IPS-20b (cell line): ENCODE measurements at regions not wholly inside any gene's neighbourhood (a gene's known extent, or its start where the extent isn't known, plus 50 kb on each side); places are given as distances from the start of the nearest gene placed in this dataset.

Experiments
- H3K27ac ChIP-seq: one replicate; pipeline ENCODE4 v1.5.1; 2013; ENCODE audit warnings: low read length
- H3K27me3 ChIP-seq: 2 replicates; pipeline ENCODE4 v1.6.1; 2013; ENCODE audit warnings: mild to moderate bottlenecking, low read length, inconsistent platforms; ENCODE audit not compliant: insufficient read depth
- H3K36me3 ChIP-seq: 2 replicates; pipeline ENCODE4 v1.6.1; 2013; ENCODE audit warnings: low read depth, mild to moderate bottlenecking, inconsistent platforms, low read length, moderate library complexity; ENCODE audit not compliant: insufficient read depth
- H3K4me1 ChIP-seq: 2 replicates; pipeline ENCODE4 v1.6.1; 2013; ENCODE audit warnings: mild to moderate bottlenecking, control low read depth, inconsistent platforms, low read length, moderate library complexity; ENCODE audit not compliant: insufficient read depth
- H3K4me3 ChIP-seq: 2 replicates; pipeline ENCODE4 v1.5.1; 2013; ENCODE audit warnings: mild to moderate bottlenecking, low read length, inconsistent platforms
- H3K9ac ChIP-seq: 2 replicates; pipeline ENCODE4 v1.6.1; 2013; ENCODE audit warnings: low read depth, mild to moderate bottlenecking, inconsistent platforms, low read length, moderate library complexity
- H3K9me3 ChIP-seq: 2 replicates; pipeline ENCODE4 v1.6.1; 2013; ENCODE audit warnings: mild to moderate bottlenecking, low read depth, low read length, inconsistent platforms; ENCODE audit not compliant: insufficient read depth

DNA sequence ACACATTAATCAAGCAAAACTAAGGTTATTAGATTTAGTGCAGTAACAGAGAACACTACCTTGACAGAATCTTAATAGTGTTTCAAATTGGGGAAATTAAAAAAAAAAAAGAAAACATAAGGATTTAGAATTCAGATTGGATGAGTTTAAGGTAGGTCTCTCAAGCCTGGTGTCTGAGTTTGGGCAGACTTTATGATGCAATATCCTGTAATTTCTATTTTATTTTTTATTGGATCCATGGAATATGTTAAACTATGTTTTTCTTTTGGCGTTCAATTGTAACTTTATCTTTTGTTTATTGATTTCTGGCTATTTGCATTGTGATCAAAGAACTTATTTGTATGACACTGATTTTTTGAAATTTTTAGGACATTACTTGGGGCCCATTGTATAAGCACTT lies 394.1 kb upstream of the NETO1 start:
- Histone ChIP-seq H3K36me3 (no peaks in the 10 kb centered on the region), H3K9ac (no peak overlapping the region), H3K4me1 (no peaks in the 10 kb centered on the region), H3K9me3 (no peaks in the 10 kb centered on the region; the same call in 1 of the 2 replicates), H3K27me3 (no peaks in the 10 kb centered on the region), H3K4me3 (no peak overlapping the region), H3K27ac (no peak overlapping the region)

DNA sequence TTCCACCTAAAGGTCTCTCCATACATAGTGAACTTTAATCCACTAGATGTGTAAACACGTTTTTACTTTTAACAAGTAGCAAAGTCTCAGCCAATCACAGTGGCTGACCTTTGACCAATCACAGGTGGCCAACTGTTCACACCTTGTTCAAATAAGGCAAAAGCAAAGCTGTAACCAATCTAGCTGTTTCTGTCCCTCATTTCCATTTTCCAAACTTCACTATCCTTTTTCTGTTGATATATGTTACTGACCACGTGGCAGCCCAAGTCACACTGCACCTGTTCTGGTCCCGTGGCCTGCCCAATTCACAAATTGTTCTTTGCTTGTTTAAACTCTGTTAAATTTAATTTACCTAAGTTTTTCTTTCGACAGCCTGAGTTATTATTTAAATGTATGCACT lies 393.5 kb upstream of the NETO1 start:
- Histone ChIP-seq H3K9ac (no peak overlapping the region), H3K4me3 (no peak overlapping the region), H3K27me3 (no peaks in the 10 kb centered on the region), H3K36me3 (no peaks in the 10 kb centered on the region), H3K4me1 (no peaks in the 10 kb centered on the region), H3K9me3 (no peaks in the 10 kb centered on the region; the same call in 1 of the 2 replicates), H3K27ac (no peak overlapping the region)

DNA sequence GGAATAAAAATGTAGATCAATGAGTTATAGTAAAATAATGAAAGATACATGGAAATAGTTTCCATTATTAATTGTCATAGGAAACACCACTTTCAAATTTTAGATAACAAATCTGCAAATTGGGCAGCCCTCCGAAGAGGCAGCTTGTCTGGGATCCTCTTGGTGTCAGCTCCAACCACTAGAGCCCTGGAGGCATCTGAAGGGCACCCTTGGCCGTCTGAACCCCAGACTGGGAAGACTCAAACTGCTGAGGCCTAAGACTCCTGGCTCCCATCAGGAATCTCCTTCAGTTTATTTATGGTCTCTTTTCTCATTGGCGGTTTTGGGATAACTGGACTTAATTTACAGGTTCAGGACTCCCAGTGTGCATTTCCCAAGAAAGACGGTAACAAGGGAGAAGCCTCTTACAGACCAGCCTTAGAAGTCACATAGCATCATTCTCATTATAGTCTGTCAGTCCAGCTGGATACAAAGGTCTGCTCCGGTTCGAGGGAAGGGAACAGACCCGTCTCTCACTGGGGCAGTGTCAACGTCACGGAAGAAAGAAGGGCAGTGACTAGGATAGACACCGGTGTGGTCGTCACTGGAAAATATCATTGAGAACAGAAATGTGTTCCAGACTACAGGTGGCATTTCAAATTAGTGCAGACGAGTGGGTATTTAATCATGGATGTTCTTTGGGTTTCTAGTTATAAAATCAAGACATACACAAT lies 390.7 kb upstream of the NETO1 start:
- Histone ChIP-seq H3K9me3 (no peaks in the 10 kb centered on the region), H3K36me3 (no peaks in the 10 kb centered on the region), H3K4me1 (no peaks in the 10 kb centered on the region), H3K4me3 (no peak overlapping the region), H3K27ac (no peak overlapping the region), H3K9ac (no peak overlapping the region), H3K27me3 (no peaks in the 10 kb centered on the region)

- Histone ChIP-seq H3K4me1 (no peaks in the 10 kb centered on the region), H3K4me3 (no peak overlapping the region), H3K36me3 (no peaks in the 10 kb centered on the region), H3K9ac (no peak overlapping the region), H3K27ac (no peak overlapping the region), H3K27me3 (no peaks in the 10 kb centered on the region), H3K9me3 (no peaks in the 10 kb centered on the region)
Observed at GRCh38 chr18:73254564-73254963, 386.8 kb upstream of the NETO1 start.

GRCh38 chr18:73249030-73249429 lies 381.2 kb upstream of the NETO1 start:
- Histone ChIP-seq H3K4me1 (peaks cover 7% of the 10 kb centered on the region; the same call in 1 of the 2 replicates), H3K36me3 (no peaks in the 10 kb centered on the region), H3K9ac (no peak overlapping the region), H3K27ac (no peak overlapping the region), H3K9me3 (peaks cover 6% of the 10 kb centered on the region; the same call in 1 of the 2 replicates), H3K27me3 (no peaks in the 10 kb centered on the region), H3K4me3 (no peak overlapping the region)

DNA sequence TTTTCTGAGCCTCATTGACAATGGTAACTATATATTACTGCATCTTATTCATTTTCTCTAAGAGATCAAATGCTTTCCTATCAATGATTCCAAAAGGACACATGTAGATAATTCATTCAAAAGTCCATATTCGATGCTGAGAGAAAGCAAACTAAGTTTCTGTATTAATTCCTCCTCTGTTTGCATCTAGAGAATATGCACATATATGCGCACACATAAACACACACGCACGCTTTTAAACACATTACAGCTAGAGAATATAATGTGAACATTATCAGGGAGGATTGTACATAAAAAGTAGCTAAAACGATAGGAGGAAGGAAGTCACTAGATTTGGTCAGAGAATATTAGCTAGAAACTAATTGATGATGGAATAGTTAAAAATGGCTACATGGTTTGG lies 379.0 kb upstream of the NETO1 start:
- peaks cover 7% of the 10 kb centered on the region; the same call in 1 of the 2 replicates for H3K4me1 ChIP-seq
- H3K4me3 ChIP-seq, result no peak overlapping the region
- no peak overlapping the region for H3K9ac ChIP-seq
- no peaks in the 10 kb centered on the region for H3K27me3 ChIP-seq
- H3K36me3 ChIP-seq, result no peaks in the 10 kb centered on the region
- H3K27ac ChIP-seq, result no peak overlapping the region
- H3K9me3 ChIP-seq, result peaks cover 10% of the 10 kb centered on the region

DNA sequence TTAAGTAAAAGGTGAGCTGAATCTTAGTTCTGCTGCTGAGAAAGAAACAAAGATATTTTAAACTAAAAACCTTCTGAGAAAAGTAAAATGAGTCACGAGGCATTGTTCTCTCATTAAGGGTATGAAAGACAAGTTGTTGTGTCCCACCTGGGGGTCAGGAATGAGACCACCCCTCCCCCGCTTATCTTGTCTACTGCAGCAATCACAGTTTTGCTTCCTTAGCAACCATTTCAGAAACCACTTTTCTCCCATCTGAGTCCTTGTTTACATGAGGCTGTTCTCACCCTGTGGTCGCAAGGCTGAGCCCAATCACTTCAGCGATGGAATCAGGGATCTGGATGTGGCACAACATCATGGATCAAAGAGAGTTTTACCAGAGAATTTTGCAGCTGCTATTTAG lies 377.6 kb upstream of the NETO1 start:
- H3K27me3 ChIP-seq, result no peaks in the 10 kb centered on the region
- peaks cover 19% of the 10 kb centered on the region for H3K9me3 ChIP-seq
- H3K36me3 ChIP-seq, result no peaks in the 10 kb centered on the region
- H3K4me3 ChIP-seq, result no peak overlapping the region
- H3K4me1 ChIP-seq, result peaks cover 7% of the 10 kb centered on the region; the same call in 1 of the 2 replicates
- no peak overlapping the region for H3K27ac ChIP-seq
- no peak overlapping the region; the same call in 1 of the 2 replicates for H3K9ac ChIP-seq

DNA sequence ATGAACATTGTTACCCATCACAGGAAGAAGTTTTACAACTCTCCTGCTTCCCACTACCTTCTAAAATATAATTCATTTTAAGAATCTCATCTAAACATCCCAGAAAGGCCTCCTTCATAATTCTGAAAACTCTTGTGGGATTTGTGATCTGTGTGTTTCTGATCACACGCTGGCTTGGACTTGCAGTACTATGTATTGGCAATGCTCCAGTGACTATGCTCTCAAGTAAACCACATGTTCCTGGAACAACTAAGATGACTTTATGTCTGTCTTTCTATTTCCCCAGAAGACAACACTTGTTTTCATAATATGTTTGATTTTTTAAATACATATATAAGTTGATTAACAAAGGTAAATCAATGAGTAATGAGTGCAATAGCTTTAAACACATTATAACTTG lies 376.6 kb upstream of the NETO1 start:
- Histone ChIP-seq H3K27ac (no peak overlapping the region), H3K36me3 (no peaks in the 10 kb centered on the region), H3K4me3 (no peak overlapping the region), H3K27me3 (no peaks in the 10 kb centered on the region), H3K9ac (no peak overlapping the region), H3K4me1 (peaks cover 7% of the 10 kb centered on the region; the same call in 1 of the 2 replicates), H3K9me3 (peaks cover 19% of the 10 kb centered on the region)

DNA sequence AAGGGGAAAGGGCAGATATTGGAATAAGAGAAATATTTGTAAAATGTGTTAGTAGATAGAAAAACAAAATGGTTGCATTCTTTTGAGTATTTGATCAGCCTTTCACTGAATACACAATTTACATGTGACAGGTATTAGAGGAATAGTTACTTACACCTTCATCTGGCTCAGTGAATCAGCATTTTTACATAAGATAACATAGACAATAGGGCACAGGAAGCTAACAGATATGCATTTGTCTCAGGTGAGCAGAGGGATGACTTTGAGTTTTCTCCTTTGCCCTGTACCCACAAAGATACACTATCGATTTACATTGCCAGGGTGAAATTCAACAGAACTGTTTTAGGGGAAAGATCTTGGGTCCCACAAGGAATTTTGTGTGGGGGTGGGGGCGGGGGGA lies 373.1 kb upstream of the NETO1 start:
- Histone ChIP-seq H3K27me3 (no peaks in the 10 kb centered on the region), H3K27ac (no peak overlapping the region), H3K36me3 (no peaks in the 10 kb centered on the region), H3K9ac (no peak overlapping the region), H3K4me1 (peaks cover 7% of the 10 kb centered on the region), H3K9me3 (peaks cover 19% of the 10 kb centered on the region), H3K4me3 (no peak overlapping the region)

GRCh38 chr18:73235921-73236320 lies 368.1 kb upstream of the NETO1 start:
- no peak overlapping the region for H3K27ac ChIP-seq

DNA sequence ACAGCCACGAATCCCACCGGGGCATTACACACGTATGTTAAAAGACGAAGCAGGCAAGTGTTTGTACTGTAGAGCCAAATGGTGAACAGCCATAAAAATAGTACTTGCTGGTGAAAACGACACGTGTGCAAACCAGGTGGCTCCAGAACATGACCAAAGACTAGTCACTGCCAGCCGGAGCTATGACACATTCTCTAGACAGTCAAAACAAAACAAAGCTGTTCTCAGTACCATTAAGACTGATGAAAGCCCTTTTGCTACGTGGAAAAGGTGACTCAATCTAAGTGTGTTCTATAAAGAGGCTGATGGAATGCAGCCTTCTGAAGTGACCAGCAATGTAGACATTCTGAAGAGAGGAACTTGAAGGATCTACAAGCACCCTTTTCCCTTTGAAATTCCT lies 367.7 kb upstream of the NETO1 start:
- no peak overlapping the region for H3K9ac ChIP-seq
- H3K4me1 ChIP-seq, result no peaks in the 10 kb centered on the region; the same call in 1 of the 2 replicates
- H3K27ac ChIP-seq, result no peak overlapping the region
- H3K9me3 ChIP-seq, result no peaks in the 10 kb centered on the region
- no peaks in the 10 kb centered on the region for H3K36me3 ChIP-seq
- H3K4me3 ChIP-seq, result no peak overlapping the region
- no peaks in the 10 kb centered on the region for H3K27me3 ChIP-seq

More at GRCh38 chr18:73235921-73236320, 368.1 kb upstream of the NETO1 start:
- Histone ChIP-seq H3K9me3 (peaks cover 2% of the 10 kb centered on the region; the same call in 1 of the 2 replicates), H3K9ac (no peak overlapping the region), H3K4me3 (no peak overlapping the region), H3K36me3 (no peaks in the 10 kb centered on the region), H3K27me3 (no peaks in the 10 kb centered on the region), H3K4me1 (no peaks in the 10 kb centered on the region; the same call in 1 of the 2 replicates)

DNA sequence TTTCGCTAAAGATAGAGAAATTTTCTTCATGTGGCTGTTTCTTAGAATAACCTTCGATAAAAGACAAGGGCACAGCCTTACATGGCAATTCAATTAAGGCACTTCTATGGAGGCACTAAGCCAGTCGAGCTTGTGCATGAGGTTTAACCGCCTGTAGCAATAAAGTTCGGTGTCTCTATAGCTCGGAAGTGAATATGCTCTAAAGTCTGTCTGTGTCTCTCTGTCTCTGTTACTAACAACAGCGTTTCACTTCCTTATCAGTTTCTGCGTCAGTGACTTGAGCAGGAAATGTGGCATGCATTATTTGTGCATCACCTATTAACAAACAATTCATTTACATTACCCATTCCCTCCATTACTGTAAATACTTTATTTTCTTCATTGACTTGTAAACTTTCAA lies 365.1 kb upstream of the NETO1 start:
- no peak overlapping the region for H3K4me3 ChIP-seq
- H3K9me3 ChIP-seq, result no peaks in the 10 kb centered on the region
- H3K4me1 ChIP-seq, result no peaks in the 10 kb centered on the region; the same call in 1 of the 2 replicates
- no peaks in the 10 kb centered on the region for H3K27me3 ChIP-seq
- H3K9ac ChIP-seq, result no peak overlapping the region
- no peaks in the 10 kb centered on the region for H3K36me3 ChIP-seq
- H3K27ac ChIP-seq, result no peak overlapping the region
